ENCODE measurements at regions not wholly inside any gene's neighbourhood (a gene's known extent, or its start where the extent isn't known, plus 50 kb on each side); places are given as distances from the start of the nearest gene placed in this dataset.

DNA sequence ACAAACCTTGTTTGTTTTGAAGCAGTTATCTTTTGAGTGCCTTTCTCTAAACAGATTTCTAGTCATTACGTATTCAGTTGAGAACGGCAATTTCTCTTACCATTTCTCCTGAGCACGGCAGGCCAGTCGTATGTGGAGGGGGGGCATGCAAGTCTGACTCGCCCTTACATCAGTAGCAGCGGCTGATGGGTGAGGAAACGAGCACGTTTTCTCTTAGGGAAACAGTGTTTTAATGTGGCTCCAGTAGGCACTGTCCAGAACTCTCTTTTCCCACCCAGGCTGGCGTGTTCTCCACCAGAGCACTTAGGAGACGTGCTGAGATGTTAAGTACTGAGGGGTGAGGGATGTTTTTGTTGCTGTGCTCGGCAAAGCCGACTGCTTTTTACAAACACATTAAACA, 240.5 kb downstream of the STIM2 start:
- H3K36me3 ChIP-seq: no peaks in the 10 kb centered on the region
- H3K9me3 ChIP-seq (replicated peaks): no peaks in the 10 kb centered on the region
- intact Hi-C loops (cut with micrococcal nuclease): no loop called here
- DNase-seq: no peak
- no peaks in the 10 kb centered on the region for H3K4me1 ChIP-seq
- peaks cover 56% of the 10 kb centered on the region for H3K27me3 ChIP-seq (ENCODE audit: low read depth)
- no peak overlapping the region for H3K27ac ChIP-seq (replicated peaks)
- TF ChIP-seq, protein P1, sequence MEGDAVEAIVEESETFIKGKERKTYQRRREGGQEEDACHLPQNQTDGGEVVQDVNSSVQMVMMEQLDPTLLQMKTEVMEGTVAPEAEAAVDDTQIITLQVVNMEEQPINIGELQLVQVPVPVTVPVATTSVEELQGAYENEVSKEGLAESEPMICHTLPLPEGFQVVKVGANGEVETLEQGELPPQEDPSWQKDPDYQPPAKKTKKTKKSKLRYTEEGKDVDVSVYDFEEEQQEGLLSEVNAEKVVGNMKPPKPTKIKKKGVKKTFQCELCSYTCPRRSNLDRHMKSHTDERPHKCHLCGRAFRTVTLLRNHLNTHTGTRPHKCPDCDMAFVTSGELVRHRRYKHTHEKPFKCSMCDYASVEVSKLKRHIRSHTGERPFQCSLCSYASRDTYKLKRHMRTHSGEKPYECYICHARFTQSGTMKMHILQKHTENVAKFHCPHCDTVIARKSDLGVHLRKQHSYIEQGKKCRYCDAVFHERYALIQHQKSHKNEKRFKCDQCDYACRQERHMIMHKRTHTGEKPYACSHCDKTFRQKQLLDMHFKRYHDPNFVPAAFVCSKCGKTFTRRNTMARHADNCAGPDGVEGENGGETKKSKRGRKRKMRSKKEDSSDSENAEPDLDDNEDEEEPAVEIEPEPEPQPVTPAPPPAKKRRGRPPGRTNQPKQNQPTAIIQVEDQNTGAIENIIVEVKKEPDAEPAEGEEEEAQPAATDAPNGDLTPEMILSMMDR (IDR thresholded peaks at IDR 0.05; ENCODE audit: borderline replicate concordance): no peak
- H3K4me3 ChIP-seq: no peak overlapping the region

DNA sequence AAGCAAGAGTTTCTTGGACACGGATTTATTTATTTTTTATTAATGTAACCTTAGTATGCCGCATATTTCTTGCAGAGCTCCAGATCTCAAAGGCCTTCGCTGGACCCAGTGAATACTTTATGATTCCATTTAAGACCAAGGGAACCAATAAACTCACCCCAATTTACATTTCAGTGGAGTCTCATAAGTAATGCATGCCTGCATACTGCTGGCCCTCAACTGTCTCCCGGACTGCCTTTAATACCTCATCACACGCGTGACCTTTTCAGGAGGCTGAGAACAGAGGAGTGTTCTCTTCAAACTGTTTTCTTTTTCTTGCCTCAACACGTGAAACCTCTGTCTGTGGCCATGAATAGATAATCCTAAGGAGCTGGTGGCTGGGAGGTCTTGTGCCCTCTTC, 240.9 kb downstream of the STIM2 start:
- H3K4me3 ChIP-seq: no peak overlapping the region
- TF ChIP-seq, protein P1 (IDR thresholded peaks at IDR 0.05; ENCODE audit: borderline replicate concordance): no peak
- intact Hi-C loops (cut with micrococcal nuclease): no loop called here
- peaks cover under 1% of the 10 kb centered on the region for H3K9me3 ChIP-seq (replicated peaks)
- no peaks in the 10 kb centered on the region for H3K4me1 ChIP-seq
- peaks cover 56% of the 10 kb centered on the region for H3K27me3 ChIP-seq (ENCODE audit: low read depth)
- H3K36me3 ChIP-seq: no peaks in the 10 kb centered on the region
- no peak for DNase-seq
- H3K27ac ChIP-seq (replicated peaks): no peak overlapping the region

DNA sequence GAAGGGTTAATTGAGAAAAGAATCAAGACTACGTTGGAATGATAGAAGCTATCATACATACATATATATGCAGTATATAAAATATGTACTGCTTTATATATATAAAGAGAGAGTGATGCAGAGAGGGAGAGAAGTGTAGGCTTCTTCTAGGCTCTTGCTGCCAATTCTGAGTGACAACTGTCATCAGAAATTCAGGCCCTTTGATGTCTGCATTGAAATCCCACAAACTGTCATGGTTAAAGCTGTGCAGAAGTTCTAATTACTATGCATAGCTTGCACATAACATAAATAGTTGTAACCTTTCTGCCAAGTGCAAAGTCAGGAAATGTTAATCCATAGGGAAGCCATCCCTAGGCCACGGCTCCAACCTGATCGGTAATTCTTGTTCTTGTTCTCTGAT, 251.0 kb downstream of the STIM2 start:
- Histone ChIP-seq H3K36me3 (no peaks in the 10 kb centered on the region), H3K27me3 (ENCODE audit: low read depth) (no peaks in the 10 kb centered on the region), H3K4me3 (no peak overlapping the region), H3K27ac (replicated peaks) (no peak overlapping the region), H3K9me3 (replicated peaks) (peaks cover 3% of the 10 kb centered on the region), H3K4me1 (no peaks in the 10 kb centered on the region)
- TF ChIP-seq, protein P1 (IDR thresholded peaks at IDR 0.05; ENCODE audit: borderline replicate concordance): no peak
- intact Hi-C loops (cut with micrococcal nuclease): no loop called here
- DNase-seq: no peak

DNA sequence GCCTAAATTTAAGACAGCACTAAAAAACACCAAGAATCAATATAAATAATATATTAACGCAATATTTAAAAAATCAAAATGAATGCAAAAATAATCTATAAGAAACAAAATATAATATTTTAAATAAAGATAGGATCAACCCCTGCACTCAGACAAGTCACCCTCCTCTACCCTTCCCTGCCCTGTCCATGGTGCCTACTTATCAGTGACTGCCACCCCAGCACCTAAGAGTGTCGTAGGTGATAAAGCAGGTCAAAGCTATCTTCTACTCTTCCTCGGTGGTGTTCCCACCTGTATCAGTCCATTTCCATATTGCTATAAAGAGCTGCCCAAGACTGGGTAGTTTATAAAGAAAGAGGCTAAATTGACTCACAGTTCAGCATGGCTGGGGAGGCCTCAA, 251.9 kb downstream of the STIM2 start:
- TF ChIP-seq, protein P1 (IDR thresholded peaks at IDR 0.05; ENCODE audit: borderline replicate concordance): no peak
- H3K27me3 ChIP-seq (ENCODE audit: low read depth): no peaks in the 10 kb centered on the region
- H3K9me3 ChIP-seq (replicated peaks): no peaks in the 10 kb centered on the region
- no peaks in the 10 kb centered on the region for H3K36me3 ChIP-seq
- intact Hi-C loops (cut with micrococcal nuclease): no loop called here
- H3K4me3 ChIP-seq: no peak overlapping the region
- DNase-seq: no peak
- no peak overlapping the region for H3K27ac ChIP-seq (replicated peaks)
- H3K4me1 ChIP-seq: no peaks in the 10 kb centered on the region

DNA sequence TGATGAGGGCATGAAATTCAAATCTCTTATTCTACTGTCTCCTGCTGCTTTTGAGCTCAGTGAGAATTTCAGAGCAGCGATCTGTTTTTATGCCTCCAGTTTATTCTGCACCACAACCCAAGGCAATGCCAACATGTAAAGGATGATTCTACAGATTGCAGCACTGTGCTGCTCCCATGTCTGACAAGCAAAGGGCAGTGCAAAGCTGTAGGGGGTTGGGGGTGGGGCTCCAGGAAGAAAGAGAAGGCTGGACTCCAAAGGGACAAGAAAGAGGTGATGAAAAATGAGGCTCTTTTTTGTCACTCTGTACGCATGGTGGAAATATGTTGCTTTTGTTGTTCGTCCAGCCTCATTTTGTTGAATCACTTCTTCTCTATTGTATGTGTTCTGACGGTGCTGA, 254.6 kb downstream of the STIM2 start:
- no peaks in the 10 kb centered on the region for H3K36me3 ChIP-seq
- no peaks in the 10 kb centered on the region for H3K9me3 ChIP-seq (replicated peaks)
- H3K27ac ChIP-seq (replicated peaks): no peak overlapping the region
- DNase-seq: no peak
- H3K27me3 ChIP-seq (ENCODE audit: low read depth): peaks cover 5% of the 10 kb centered on the region
- H3K4me1 ChIP-seq: no peaks in the 10 kb centered on the region
- H3K4me3 ChIP-seq: no peak overlapping the region
- intact Hi-C loops (cut with micrococcal nuclease): no loop called here
- TF ChIP-seq, protein P1 (IDR thresholded peaks at IDR 0.05; ENCODE audit: borderline replicate concordance): no peak

DNA sequence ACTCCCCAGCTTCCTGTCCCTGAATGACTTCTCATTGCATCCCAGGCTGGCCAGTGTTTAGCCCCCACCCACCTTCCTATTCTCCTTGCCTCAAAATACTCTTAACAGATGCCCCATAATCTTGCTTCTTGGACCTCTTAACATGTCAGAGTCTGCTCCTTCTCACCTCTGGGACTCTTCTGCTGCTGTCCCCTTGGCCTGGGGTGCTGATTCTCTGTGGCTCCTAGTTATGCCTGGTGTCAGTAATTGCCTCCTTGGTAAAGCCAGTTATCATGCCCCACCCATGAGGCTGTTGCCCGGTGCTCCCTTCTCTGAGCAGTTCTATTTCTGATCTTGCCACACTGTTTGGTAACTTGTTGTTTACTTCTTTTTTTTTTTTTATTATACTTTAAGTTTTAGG, 256.8 kb downstream of the STIM2 start:
- no peaks in the 10 kb centered on the region for H3K4me1 ChIP-seq
- no peak overlapping the region for H3K27ac ChIP-seq (replicated peaks)
- H3K36me3 ChIP-seq: no peaks in the 10 kb centered on the region
- DNase-seq: no peak
- peaks cover 5% of the 10 kb centered on the region for H3K27me3 ChIP-seq (ENCODE audit: low read depth)
- no peaks in the 10 kb centered on the region for H3K9me3 ChIP-seq (replicated peaks)
- intact Hi-C loops (cut with micrococcal nuclease): no loop called here
- no peak overlapping the region for H3K4me3 ChIP-seq
- TF ChIP-seq, protein P1 (IDR thresholded peaks at IDR 0.05; ENCODE audit: borderline replicate concordance): no peak
